C4-2B (cell line): ENCODE measurements at regions not wholly inside any gene's neighbourhood (a gene's known extent, or its start where the extent isn't known, plus 50 kb on each side); places are given as distances from the start of the nearest gene placed in this dataset.

ENCODE experiments used
- CTCF ChIP-seq: fragments of 450-650 bp; conservative IDR thresholded peaks from 2 replicates; pipeline ENCODE4 v1.5.1; 2017; ENCODE audit warnings: mild to moderate bottlenecking
- ZFX ChIP-seq: fragments of 450-650 bp; IDR thresholded peaks from 2 replicates; pipeline ENCODE4 v1.6.1; 2017

GRCh38 chr15:95113041-95113440 lies 881.7 kb downstream of the MCTP2 start:
- TF ChIP-seq CTCF = no peak
- TF ChIP-seq ZFX = no peak
